GM06990 (cell line): ENCODE measurements at regions not wholly inside any gene's neighbourhood (a gene's known extent, or its start where the extent isn't known, plus 50 kb on each side); places are given as distances from the start of the nearest gene placed in this dataset.

ENCODE experiments used
- DNase-seq: peaks from one replicate; pipeline ENCODE4 v3.0.0-alpha.2; 2011; ENCODE audit not compliant: insufficient read length; ENCODE audit errors: extremely low read depth
- H3K27me3 ChIP-seq: replicated peaks from 2 replicates; pipeline ENCODE4 v1.6.0; 2011; ENCODE audit warnings: low read length; ENCODE audit not compliant: control insufficient read depth, insufficient read depth
- H3K36me3 ChIP-seq: 2 replicates; pipeline ENCODE4 v1.5.1; 2011; ENCODE audit warnings: low read length; ENCODE audit not compliant: control insufficient read depth, insufficient read depth
- H3K4me3 ChIP-seq: replicated peaks from 2 replicates; pipeline ENCODE4 v1.5.1; 2011; ENCODE audit warnings: low read depth, mild to moderate bottlenecking, control low read depth, low read length
- TF ChIP-seq, protein P1 (sequence below): IDR thresholded peaks from 2 replicates; pipeline ENCODE4 v1.5.1; 2011; ENCODE audit warnings: low read length, control low read depth, mild to moderate bottlenecking, inconsistent platforms; ENCODE audit not compliant: insufficient read depth, poor library complexity, severe bottlenecking

DNA sequence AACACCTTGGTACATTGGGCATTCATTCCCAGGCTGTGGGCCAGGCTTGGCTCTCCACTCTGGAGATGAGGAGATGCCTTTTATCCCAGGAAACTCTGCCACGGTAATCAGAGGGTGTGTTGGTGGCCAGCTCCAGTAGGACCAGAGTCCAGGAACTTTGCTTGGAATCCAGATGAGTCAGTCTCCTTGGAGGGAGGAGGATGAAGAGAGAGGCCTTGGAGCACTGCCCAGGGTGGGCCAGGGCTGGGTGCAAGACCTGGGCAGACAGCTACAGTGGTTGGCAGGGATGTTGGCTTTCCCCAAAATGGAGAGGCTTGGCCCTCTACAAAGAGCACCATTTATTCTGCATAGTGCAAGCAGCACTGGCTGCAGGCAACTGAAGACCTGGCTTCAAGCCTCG is 209.0 kb downstream of the RGS9 start:
- Histone ChIP-seq H3K27me3 (no peaks in the 10 kb centered on the region), H3K4me3 (no peak overlapping the region), H3K36me3 (no peaks in the 10 kb centered on the region)
- TF ChIP-seq, protein P1, sequence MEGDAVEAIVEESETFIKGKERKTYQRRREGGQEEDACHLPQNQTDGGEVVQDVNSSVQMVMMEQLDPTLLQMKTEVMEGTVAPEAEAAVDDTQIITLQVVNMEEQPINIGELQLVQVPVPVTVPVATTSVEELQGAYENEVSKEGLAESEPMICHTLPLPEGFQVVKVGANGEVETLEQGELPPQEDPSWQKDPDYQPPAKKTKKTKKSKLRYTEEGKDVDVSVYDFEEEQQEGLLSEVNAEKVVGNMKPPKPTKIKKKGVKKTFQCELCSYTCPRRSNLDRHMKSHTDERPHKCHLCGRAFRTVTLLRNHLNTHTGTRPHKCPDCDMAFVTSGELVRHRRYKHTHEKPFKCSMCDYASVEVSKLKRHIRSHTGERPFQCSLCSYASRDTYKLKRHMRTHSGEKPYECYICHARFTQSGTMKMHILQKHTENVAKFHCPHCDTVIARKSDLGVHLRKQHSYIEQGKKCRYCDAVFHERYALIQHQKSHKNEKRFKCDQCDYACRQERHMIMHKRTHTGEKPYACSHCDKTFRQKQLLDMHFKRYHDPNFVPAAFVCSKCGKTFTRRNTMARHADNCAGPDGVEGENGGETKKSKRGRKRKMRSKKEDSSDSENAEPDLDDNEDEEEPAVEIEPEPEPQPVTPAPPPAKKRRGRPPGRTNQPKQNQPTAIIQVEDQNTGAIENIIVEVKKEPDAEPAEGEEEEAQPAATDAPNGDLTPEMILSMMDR = no peak
- no peak for DNase-seq

GRCh38 chr17:65345261-65346005 is 208.3 kb downstream of the RGS9 start:
- no peak overlapping the region for H3K4me3 ChIP-seq
- H3K27me3 ChIP-seq = no peaks in the 10 kb centered on the region
- no peak for DNase-seq
- TF ChIP-seq, protein P1 = no peak
- H3K36me3 ChIP-seq = no peaks in the 10 kb centered on the region

- Histone ChIP-seq H3K27me3 (no peaks in the 10 kb centered on the region), H3K36me3 (no peaks in the 10 kb centered on the region), H3K4me3 (no peak overlapping the region)
- TF ChIP-seq, protein P1 = no peak
- DNase-seq = no peak
Observed at GRCh38 chr17:65340401-65340800, 203.2 kb downstream of the RGS9 start.

- Histone ChIP-seq H3K27me3 (no peaks in the 10 kb centered on the region; the same call in 1 of the 2 replicates), H3K36me3 (no peaks in the 10 kb centered on the region), H3K4me3 (no peak overlapping the region)
- no peak for DNase-seq
- TF ChIP-seq, protein P1 = no peak
Observed at GRCh38 chr17:65334406-65334805, 197.2 kb downstream of the RGS9 start.

GRCh38 chr17:65332779-65333178 is 195.6 kb downstream of the RGS9 start:
- no peak overlapping the region for H3K4me3 ChIP-seq
- no peaks in the 10 kb centered on the region; the same call in 1 of the 2 replicates for H3K27me3 ChIP-seq
- TF ChIP-seq, protein P1 = no peak
- H3K36me3 ChIP-seq = no peaks in the 10 kb centered on the region
- no peak for DNase-seq
